Stimulated activated CD4-positive, alpha-beta T cell treated with anti-CD3 and anti-CD28 coated beads, Interleukin-15, amount 100 ng/mL, for 24 hours (primary cell): ENCODE measurements at regions not wholly inside any gene's neighbourhood (a gene's known extent, or its start where the extent isn't known, plus 50 kb on each side); places are given as distances from the start of the nearest gene placed in this dataset.
"Not testable (repeated sequence)": the region's sequence is repeated elsewhere in the genome, so short reads cannot be mapped to it uniquely, and the experiment has no call there.

Experiments used
- DNase-seq: peaks from one replicate; pipeline ENCODE4 v3.0.0-alpha.2; 2020

GRCh38 chr2:83862600-83862999, 596.5 kb downstream of the SUCLG1 start:
- no peak for DNase-seq

- DNase-seq: no peak
Observed at GRCh38 chr2:83860320-83860719, 598.8 kb downstream of the SUCLG1 start.

- no peak for DNase-seq
Observed at GRCh38 chr2:83859553-83859952, 599.5 kb downstream of the SUCLG1 start.

GRCh38 chr2:83851066-83851465, 608.0 kb downstream of the SUCLG1 start:
- no peak for DNase-seq

GRCh38 chr2:83850071-83850725, 608.9 kb downstream of the SUCLG1 start:
- DNase-seq: no peak

GRCh38 chr2:83844490-83844889, 614.6 kb downstream of the SUCLG1 start:
- DNase-seq: no peak

- no peak for DNase-seq
Observed at GRCh38 chr2:83842421-83842820, 616.7 kb downstream of the SUCLG1 start.

- DNase-seq: no peak
Observed at GRCh38 chr2:83837823-83838222, 621.3 kb downstream of the SUCLG1 start.

- DNase-seq: no peak
Observed at GRCh38 chr2:83827618-83828017, 631.5 kb downstream of the SUCLG1 start.

GRCh38 chr2:83826577-83826976, 632.5 kb downstream of the SUCLG1 start:
- no peak for DNase-seq

- DNase-seq: no peak
Observed at GRCh38 chr2:83823229-83823628, 635.9 kb downstream of the SUCLG1 start.

- DNase-seq: no peak
Observed at GRCh38 chr2:83817511-83817910, 641.6 kb downstream of the SUCLG1 start.

GRCh38 chr2:83808878-83809277, 650.2 kb downstream of the SUCLG1 start:
- no peak for DNase-seq

- no peak for DNase-seq
Observed at GRCh38 chr2:83802604-83803003, 656.5 kb downstream of the SUCLG1 start.

- DNase-seq: no peak
Observed at GRCh38 chr2:83795777-83796176, 663.3 kb downstream of the SUCLG1 start.

- not testable (repeated sequence) for DNase-seq
Observed at GRCh38 chr2:83790467-83790866, 668.6 kb downstream of the SUCLG1 start.

GRCh38 chr2:83789674-83790073, 669.4 kb downstream of the SUCLG1 start:
- DNase-seq: not testable (repeated sequence)

GRCh38 chr2:83788938-83789566, 670.0 kb downstream of the SUCLG1 start:
- DNase-seq: not testable (repeated sequence)

- DNase-seq: no peak
Observed at GRCh38 chr2:83787189-83787588, 671.9 kb downstream of the SUCLG1 start.

GRCh38 chr2:83786140-83786539, 672.9 kb downstream of the SUCLG1 start:
- no peak for DNase-seq

- DNase-seq: no peak
Observed at GRCh38 chr2:83784947-83785346, 674.1 kb downstream of the SUCLG1 start.

- DNase-seq: no peak
Observed at GRCh38 chr2:83784315-83784714, 674.8 kb downstream of the SUCLG1 start.

GRCh38 chr2:83782122-83782521, 677.0 kb downstream of the SUCLG1 start:
- DNase-seq: no peak

GRCh38 chr2:83764447-83765005, 694.6 kb downstream of the SUCLG1 start:
- no peak for DNase-seq

GRCh38 chr2:83757329-83757728, 701.8 kb downstream of the SUCLG1 start:
- no peak for DNase-seq
